GM06990 (cell line): ENCODE measurements at regions not wholly inside any gene's neighbourhood (a gene's known extent, or its start where the extent isn't known, plus 50 kb on each side); places are given as distances from the start of the nearest gene placed in this dataset.

Experiments used
- DNase-seq: peaks from one replicate; pipeline ENCODE4 v3.0.0-alpha.2; 2011; ENCODE audit not compliant: insufficient read length; ENCODE audit errors: extremely low read depth
- H3K27me3 ChIP-seq: replicated peaks from 2 replicates; pipeline ENCODE4 v1.6.0; 2011; ENCODE audit warnings: low read length; ENCODE audit not compliant: control insufficient read depth, insufficient read depth
- H3K36me3 ChIP-seq: 2 replicates; pipeline ENCODE4 v1.5.1; 2011; ENCODE audit warnings: low read length; ENCODE audit not compliant: control insufficient read depth, insufficient read depth
- H3K4me3 ChIP-seq: replicated peaks from 2 replicates; pipeline ENCODE4 v1.5.1; 2011; ENCODE audit warnings: low read depth, mild to moderate bottlenecking, control low read depth, low read length
- CTCF ChIP-seq: IDR thresholded peaks from 2 replicates; pipeline ENCODE4 v1.5.1; 2011; ENCODE audit warnings: low read length, control low read depth, mild to moderate bottlenecking, inconsistent platforms; ENCODE audit not compliant: insufficient read depth, poor library complexity, severe bottlenecking

- Histone ChIP-seq H3K27me3 (no peaks in the 10 kb centered on the region), H3K4me3 (no peak overlapping the region), H3K36me3 (no peaks in the 10 kb centered on the region)
- no peak for DNase-seq
- TF ChIP-seq CTCF = no peak
Observed at GRCh38 chr11:130798280-130798679, 118.0 kb downstream of the SNX19 start.

GRCh38 chr11:130798801-130799200, 117.5 kb downstream of the SNX19 start:
- no peak for TF ChIP-seq CTCF
- Histone ChIP-seq H3K4me3 (no peak overlapping the region), H3K36me3 (no peaks in the 10 kb centered on the region), H3K27me3 (no peaks in the 10 kb centered on the region)
- DNase-seq = no peak

GRCh38 chr11:130801333-130802122, 114.8 kb downstream of the SNX19 start:
- Histone ChIP-seq H3K36me3 (no peaks in the 10 kb centered on the region), H3K4me3 (no peak overlapping the region), H3K27me3 (no peaks in the 10 kb centered on the region)
- no peak for TF ChIP-seq CTCF
- no peak for DNase-seq

- TF ChIP-seq CTCF = no peak
- DNase-seq = no peak
- no peak overlapping the region for H3K4me3 ChIP-seq
- H3K27me3 ChIP-seq = no peaks in the 10 kb centered on the region
- no peaks in the 10 kb centered on the region for H3K36me3 ChIP-seq
Observed at GRCh38 chr11:130802567-130802966, 113.7 kb downstream of the SNX19 start.

- no peak for DNase-seq
- no peaks in the 10 kb centered on the region for H3K36me3 ChIP-seq
- no peak for TF ChIP-seq CTCF
- H3K27me3 ChIP-seq = no peaks in the 10 kb centered on the region
- H3K4me3 ChIP-seq = peak overlapping the region; percentile 19
Observed at GRCh38 chr11:130804306-130805076, 111.8 kb downstream of the SNX19 start.
